SK-N-SH (cell line): ENCODE measurements at regions not wholly inside any gene's neighbourhood (a gene's known extent, or its start where the extent isn't known, plus 50 kb on each side); places are given as distances from the start of the nearest gene placed in this dataset.

Source experiments
- CTCF ChIA-PET: fragments of 300-600, 350-600 bp; formaldehyde crosslinking; extraction: SDS; loops from one replicate; lab custom pipeline; 2021; lab: Yijun Ruan, JAX
- POLR2A ChIA-PET: fragments of 350-600 bp; sonication (Branson Sonifier 250); formaldehyde crosslinking; extraction: SDS; loops from one replicate; lab custom pipeline; 2020; ENCODE audit warnings: antibody characterized with exemption, inconsistent platforms; lab: Yijun Ruan, JAX
- DNase-seq: peaks from one replicate; pipeline ENCODE4 v3.0.0; 2012
- H2AFZ ChIP-seq: fragments of 200-600 bp; sonication (generic); 2 replicates; pipeline ENCODE4 v1.8.1; 2016; ENCODE audit warnings: antibody characterized with exemption, mild to moderate bottlenecking, low read depth
- H3F3A ChIP-seq: fragments of 200-600 bp; sonication (generic); replicated peaks from 2 replicates; pipeline ENCODE3; 2016; ENCODE audit warnings: antibody characterized with exemption, mild to moderate bottlenecking; ENCODE audit not compliant: insufficient read depth
- H3K27ac ChIP-seq, 2 experiments: fragments of 200-500 bp in 1 of 2; fragments of 200-600 bp in 1 of 2; sonication (Bioruptor generic) in 1 of 2; sonication (generic), shearing (Covaris generic) in 1 of 2; 2 replicates each; pipeline versions ENCODE4 v1.5.1 to v1.6.1; 2014 to 2016; ENCODE audit warnings: low read depth in 2 of 2, inconsistent platforms in 1 of 2, low read length in 1 of 2, mild to moderate bottlenecking in 1 of 2, mixed read lengths in 1 of 2
- H3K27me3 ChIP-seq: fragments of 200-600 bp; sonication (generic), shearing (Covaris generic); 2 replicates; pipeline ENCODE4 v1.6.1; 2016; ENCODE audit warnings: mixed run types; ENCODE audit not compliant: insufficient read depth
- H3K36me3 ChIP-seq, 2 experiments: fragments of 200-500 bp in 1 of 2; fragments of 200-600 bp in 1 of 2; sonication (Bioruptor generic) in 1 of 2; sonication (generic) in 1 of 2; replicated peaks in 1 of 2; 2 replicates each; pipeline versions ENCODE3 to v1.5.1; 2014 to 2016; ENCODE audit warnings: low read length in 1 of 2, mild to moderate bottlenecking in 1 of 2; ENCODE audit not compliant: insufficient read depth in 2 of 2, control insufficient read depth in 1 of 2
- H3K4me1 ChIP-seq, 2 experiments: fragments of 200-500 bp in 1 of 2; fragments of 200-600 bp in 1 of 2; sonication (Bioruptor generic) in 1 of 2; sonication (generic), shearing (Covaris generic) in 1 of 2; 2 replicates each; pipeline versions ENCODE4 v1.5.1 to v1.6.1; 2014 to 2016; ENCODE audit warnings: low read depth in 1 of 2, low read length in 1 of 2, mixed run types in 1 of 2; ENCODE audit not compliant: insufficient read depth in 2 of 2, control insufficient read depth in 1 of 2
- H3K4me2 ChIP-seq: fragments of 200-600 bp; sonication (generic), shearing (Covaris generic); 2 replicates; pipeline ENCODE4 v1.6.1; 2017; ENCODE audit warnings: mixed run types
- H3K4me3 ChIP-seq, 2 experiments: fragments of 200-500 bp in 1 of 2; fragments of 200-600 bp in 1 of 2; sonication (Bioruptor generic) in 1 of 2; sonication (generic), shearing (Covaris generic) in 1 of 2; 2 replicates each; pipeline versions ENCODE4 v1.5.1 to v1.8.1; 2014 to 2016; ENCODE audit warnings: low read depth in 2 of 2, inconsistent platforms in 1 of 2, low read length in 1 of 2, mild to moderate bottlenecking in 1 of 2, mixed read lengths in 1 of 2, moderate library complexity in 1 of 2
- H3K79me2 ChIP-seq: fragments of 200-600 bp; sonication (generic); 2 replicates; pipeline ENCODE4 v1.8.1; 2017; ENCODE audit warnings: mild to moderate bottlenecking; ENCODE audit not compliant: insufficient read depth
- H3K9ac ChIP-seq: fragments of 200-600 bp; sonication (generic); 2 replicates; pipeline ENCODE4 v1.6.1; 2017; ENCODE audit warnings: mixed run types
- H3K9me2 ChIP-seq: fragments of 200-600 bp; sonication (generic); 2 replicates; pipeline ENCODE4 v1.6.1; 2017; ENCODE audit warnings: mixed run types
- H3K9me3 ChIP-seq: fragments of 200-600 bp; sonication (generic); 2 replicates; pipeline ENCODE4 v1.6.1; 2017; ENCODE audit warnings: mixed run types, mild to moderate bottlenecking, moderate library complexity
- H4K20me1 ChIP-seq: fragments of 200-600 bp; sonication (generic); 2 replicates; pipeline ENCODE4 v1.6.1; 2017; ENCODE audit warnings: mild to moderate bottlenecking, mixed run types; ENCODE audit not compliant: insufficient read depth
- CTCF ChIP-seq: fragments of 200-600 bp; sonication (generic); IDR thresholded peaks from 2 replicates; pipeline ENCODE4 v1.6.1; 2017; ENCODE audit warnings: antibody characterized with exemption, mild to moderate bottlenecking, moderate library complexity
- EP300 ChIP-seq, 2 experiments: IDR thresholded peaks; 2 replicates each; pipeline versions ENCODE4 v1.4.0 to v1.6.1; 2012; ENCODE audit warnings: borderline replicate concordance in 1 of 2, low read depth in 1 of 2, low read length in 1 of 2
- FOXM1 ChIP-seq: IDR thresholded peaks from 2 replicates; pipeline ENCODE4 v1.4.0; 2012; ENCODE audit warnings: low read depth, mild to moderate bottlenecking
- GABPA ChIP-seq: IDR thresholded peaks from 2 replicates; pipeline ENCODE4 v1.4.0; 2012; ENCODE audit warnings: low read depth, mild to moderate bottlenecking
- GATA2 ChIP-seq: sonication (generic); formaldehyde crosslinking; IDR thresholded peaks from 2 replicates; pipeline ENCODE4 v1.5.0; 2020; ENCODE audit warnings: mild to moderate bottlenecking, missing genetic modification reagents
- JUND ChIP-seq: IDR thresholded peaks from 2 replicates; pipeline ENCODE4 v1.4.0; 2012
- MXI1 ChIP-seq: IDR thresholded peaks from 2 replicates; pipeline ENCODE4 v1.6.1; 2012; ENCODE audit warnings: mild to moderate bottlenecking, low read depth, low read length, improper control_type of control experiment
- NFIC ChIP-seq: IDR thresholded peaks from 2 replicates; pipeline ENCODE4 v1.4.0; 2012; ENCODE audit warnings: borderline replicate concordance
- NRF1 ChIP-seq: IDR thresholded peaks from 2 replicates; pipeline ENCODE4 v1.6.1; 2012; ENCODE audit warnings: low read depth, mild to moderate bottlenecking, low read length
- REST ChIP-seq: IDR thresholded peaks from 2 replicates; pipeline ENCODE4 v1.6.1; 2012; ENCODE audit warnings: mild to moderate bottlenecking, low read depth, low read length, moderate library complexity
- RFX5 ChIP-seq: IDR thresholded peaks from 2 replicates; pipeline ENCODE4 v1.6.1; 2012; ENCODE audit warnings: mild to moderate bottlenecking, improper control_type of control experiment, low read length
- RXRA ChIP-seq: IDR thresholded peaks from 2 replicates; pipeline ENCODE4 v1.4.0; 2012; ENCODE audit warnings: low read depth, mild to moderate bottlenecking, borderline replicate concordance
- TAF1 ChIP-seq: IDR thresholded peaks from 2 replicates; pipeline ENCODE4 v1.6.1; 2012; ENCODE audit warnings: low read depth, mild to moderate bottlenecking, low read length, moderate library complexity, borderline replicate concordance
- TCF12 ChIP-seq: IDR thresholded peaks from 2 replicates; pipeline ENCODE4 v1.4.0; 2012
- USF1 ChIP-seq: IDR thresholded peaks from 2 replicates; pipeline ENCODE4 v1.4.0; 2012; ENCODE audit warnings: low read depth, borderline replicate concordance
- WGBS: methylation state at CpG from one replicate; pipeline ENCODE4 v1.1.6; 2017; ENCODE audit warnings: low lambda C conversion rate; 5-methylcytosine and 5-hydroxymethylcytosine counted together

- H2AFZ ChIP-seq: no peak overlapping the region
- CTCF ChIA-PET: interaction anchor here (0.6 kb wide), 1 partner anchor 21 kb away, joined by 4 read pairs; no protein-coding TSS in a partner anchor
Measured at GRCh38 chr10:34885898-34886297, 70.8 kb upstream of the PARD3 start.

GRCh38 chr10:34885011-34885410 lies 69.9 kb upstream of the PARD3 start:
- Histone ChIP-seq H3K4me2 (no peak overlapping the region), H3K9me3 (no peaks in the 10 kb centered on the region), H3K9me2 (no peaks in the 10 kb centered on the region), H3K4me1 (no peaks in the 10 kb centered on the region), H3K79me2 (no peaks in the 10 kb centered on the region), H3K36me3 (no peaks in the 10 kb centered on the region), H3K27ac (no peak overlapping the region), H3K9ac (no peak overlapping the region), H3F3A (no peaks in the 10 kb centered on the region), H4K20me1 (no peaks in the 10 kb centered on the region), H3K4me3 (no peak overlapping the region), H2AFZ (no peak overlapping the region), H3K27me3 (no peaks in the 10 kb centered on the region)
- ChIA-PET POLR2A (no interaction called here), CTCF (interaction anchor here (0.6 kb wide), 1 partner anchor 691 kb away, joined by 3 read pairs; no protein-coding TSS in a partner anchor)
- 92% methylated on average over 4 of the region's 4 CpGs for WGBS
- no peak for DNase-seq
- TF ChIP-seq TCF12 (no peak), REST (no peak), TAF1 (no peak), FOXM1 (no peak), GATA2 (no peak), EP300 (IDR thresholded peaks at IDR 0.05; ENCODE audit: borderline replicate concordance in 1 of 2, low read depth in 1 of 2, low read length in 1 of 2) (no peak), RXRA (no peak), NFIC (no peak), RFX5 (no peak), USF1 (no peak), MXI1 (no peak), JUND (no peak)

More at GRCh38 chr10:34885898-34886297, 70.8 kb upstream of the PARD3 start:
- H3K4me2 ChIP-seq: no peak overlapping the region
- H3K4me3 ChIP-seq: no peak overlapping the region
- H3F3A ChIP-seq: no peaks in the 10 kb centered on the region
- TF ChIP-seq MXI1: no peak
- TF ChIP-seq NRF1: no peak
- no peak for TF ChIP-seq CTCF
- TF ChIP-seq GABPA: no peak
- no peaks in the 10 kb centered on the region for H3K9me3 ChIP-seq
- H3K27me3 ChIP-seq: no peaks in the 10 kb centered on the region
- no peaks in the 10 kb centered on the region for H3K36me3 ChIP-seq
- H3K9ac ChIP-seq: no peak overlapping the region
- H3K79me2 ChIP-seq: no peaks in the 10 kb centered on the region
- H3K4me1 ChIP-seq: no peaks in the 10 kb centered on the region
- no peaks in the 10 kb centered on the region for H4K20me1 ChIP-seq
- POLR2A ChIA-PET: no interaction called here
- no peaks in the 10 kb centered on the region for H3K9me2 ChIP-seq
- 87% methylated on average over 3 of the region's 3 CpGs for WGBS
- no peak for DNase-seq
- H3K27ac ChIP-seq: no peak overlapping the region
